CD4-positive, alpha-beta memory T cell (primary cell): ENCODE measurements at regions not wholly inside any gene's neighbourhood (a gene's known extent, or its start where the extent isn't known, plus 50 kb on each side); places are given as distances from the start of the nearest gene placed in this dataset.
A peak's percentile ranks its signal among the peaks of the same experiment; 100 is the strongest.
"Not testable (repeated sequence)": the region's sequence is repeated elsewhere in the genome, so short reads cannot be mapped to it uniquely, and the experiment has no call there.

Experiments used
- CTCF ChIA-PET: fragments of 350-600 bp; sonication (Branson Sonifier 250); formaldehyde crosslinking; loops from one replicate; lab custom pipeline; 2021; ENCODE audit warnings: inconsistent platforms; ENCODE audit not compliant: partially characterized antibody; lab: Charles Lee
- POLR2A ChIA-PET: fragments of 350-600 bp; sonication (Branson Sonifier 250); formaldehyde crosslinking; loops from one replicate; lab custom pipeline; 2021; ENCODE audit not compliant: partially characterized antibody; lab: Charles Lee
- DNase-seq, 5 donors: peaks; one replicate each; pipeline versions ENCODE4 v3.0.0 to v3.0.0-alpha.2; 2020 to 2022; ENCODE audit warnings: mixed read lengths in 1 of 5
- H3K27ac ChIP-seq: one replicate; pipeline ENCODE4 v1.7.0; 2013; ENCODE audit warnings: low read depth, low read length
- H3K27me3 ChIP-seq: 2 replicates; pipeline ENCODE4 v1.7.0; 2013; ENCODE audit warnings: mild to moderate bottlenecking, low read length, moderate library complexity; ENCODE audit not compliant: insufficient read depth
- H3K36me3 ChIP-seq: 2 replicates; pipeline ENCODE4 v1.7.0; 2013; ENCODE audit warnings: mild to moderate bottlenecking, low read length, moderate library complexity; ENCODE audit not compliant: insufficient read depth
- H3K4me1 ChIP-seq: 2 replicates; pipeline ENCODE4 v1.7.0; 2013; ENCODE audit warnings: mild to moderate bottlenecking, low read length, moderate library complexity; ENCODE audit not compliant: insufficient read depth
- H3K4me3 ChIP-seq, 2 donors: one replicate each; pipeline ENCODE4 v1.7.0; 2013; ENCODE audit warnings: low read length in 2 of 2, mild to moderate bottlenecking in 1 of 2
- H3K9me3 ChIP-seq, 2 donors: one replicate each; pipeline ENCODE4 v1.7.0; 2013; ENCODE audit warnings: low read length in 2 of 2, control low read depth in 1 of 2; ENCODE audit not compliant: control insufficient read depth in 1 of 2
- H3K27ac Mint-ChIP-seq, 7 donors: one replicate each; pipeline ENCODE4 v1.8.0; 2020 to 2021; ENCODE audit warnings: mixed read lengths in 7 of 7, mild to moderate bottlenecking in 6 of 7, inconsistent platforms in 3 of 7, moderate library complexity in 3 of 7
- H3K27me3 Mint-ChIP-seq, 2 donors: one replicate each; pipeline ENCODE4 v1.8.0; 2020 to 2021; ENCODE audit warnings: mixed read lengths in 2 of 2
- H3K36me3 Mint-ChIP-seq, 2 donors: one replicate each; pipeline ENCODE4 v1.8.0; 2020 to 2021; ENCODE audit warnings: mixed read lengths in 2 of 2, inconsistent platforms in 1 of 2, mild to moderate bottlenecking in 1 of 2
- H3K4me1 Mint-ChIP-seq, 4 donors: one replicate each; pipeline ENCODE4 v1.8.0; 2020 to 2021; ENCODE audit warnings: mixed read lengths in 4 of 4, mild to moderate bottlenecking in 1 of 4
- H3K4me3 Mint-ChIP-seq, 8 donors: one replicate each; pipeline ENCODE4 v1.8.0; 2020 to 2021; ENCODE audit warnings: mixed read lengths in 8 of 8, mild to moderate bottlenecking in 7 of 8, moderate library complexity in 6 of 8, inconsistent platforms in 3 of 8
- H3K9me3 Mint-ChIP-seq, 8 donors: one replicate each; pipeline ENCODE4 v1.8.0; 2020 to 2021; ENCODE audit warnings: mixed read lengths in 8 of 8, mild to moderate bottlenecking in 5 of 8, inconsistent platforms in 3 of 8, moderate library complexity in 1 of 8
- intact Hi-C: fragments of 100-400 bp; cut with micrococcal nuclease; formaldehyde crosslinking; loops from one replicate; pipeline ENCODE4 v1.15.1; 2023

GRCh38 chr4:132351606-132352005 lies 797.5 kb upstream of the PCDH10 start:
- H3K9me3 ChIP-seq, H3K4me3 ChIP-seq, POLR2A ChIA-PET, H3K27ac ChIP-seq, H3K36me3 ChIP-seq, H3K36me3 Mint-ChIP-seq, CTCF ChIA-PET, H3K4me3 Mint-ChIP-seq, H3K27me3 ChIP-seq, intact Hi-C loops, H3K4me1 ChIP-seq, H3K27ac Mint-ChIP-seq, DNase-seq, H3K4me1 Mint-ChIP-seq, H3K27me3 Mint-ChIP-seq: not testable (repeated sequence)
- H3K9me3 Mint-ChIP-seq: peaks cover 0 to 20% (median 6%) of the 10 kb centered on the region in 8 donors

- Mint-ChIP-seq H3K4me1 (no peaks in the 10 kb centered on the region), H3K4me3 (no peak overlapping the region), H3K9me3 (peaks cover 2 to 26% (median 10%) of the 10 kb centered on the region in 8 donors), H3K27ac (no peak overlapping the region), H3K27me3 (no peaks in the 10 kb centered on the region), H3K36me3 (no peaks in the 10 kb centered on the region)
- no peaks in the 10 kb centered on the region for H3K9me3 ChIP-seq
- H3K27ac ChIP-seq: no peak overlapping the region
- no peaks in the 10 kb centered on the region for H3K36me3 ChIP-seq
- ChIA-PET CTCF (no interaction called here), POLR2A (no interaction called here)
- intact Hi-C loops: no loop called here
- H3K27me3 ChIP-seq: no peaks in the 10 kb centered on the region
- H3K4me1 ChIP-seq: no peaks in the 10 kb centered on the region
- no peak for DNase-seq
- H3K4me3 ChIP-seq: no peak overlapping the region
These were observed 766.9 kb upstream of the PCDH10 start for GRCh38 chr4:132382243-132382642.

- intact Hi-C loops: no loop called here
- CTCF ChIA-PET: no interaction called here
- no peaks in the 10 kb centered on the region for H3K36me3 Mint-ChIP-seq
These were observed 765.4 kb upstream of the PCDH10 start for GRCh38 chr4:132383571-132384199.

GRCh38 chr4:132384709-132385108 lies 764.4 kb upstream of the PCDH10 start:
- Histone ChIP-seq H3K36me3 (no peaks in the 10 kb centered on the region), H3K9me3 (no peaks in the 10 kb centered on the region), H3K4me3 (no peak overlapping the region), H3K27ac (no peak overlapping the region), H3K4me1 (no peaks in the 10 kb centered on the region), H3K27me3 (no peaks in the 10 kb centered on the region)
- intact Hi-C loops: no loop called here
- H3K27me3 Mint-ChIP-seq: no peaks in the 10 kb centered on the region
- no peak overlapping the region for H3K4me3 Mint-ChIP-seq
- no peak overlapping the region for H3K27ac Mint-ChIP-seq
- POLR2A ChIA-PET: no interaction called here
- H3K9me3 Mint-ChIP-seq: peaks cover 0 to 23% (median 10%) of the 10 kb centered on the region in 8 donors
- no peak for DNase-seq
- H3K36me3 Mint-ChIP-seq: no peaks in the 10 kb centered on the region
- H3K4me1 Mint-ChIP-seq: no peaks in the 10 kb centered on the region
- CTCF ChIA-PET: no interaction called here

More at GRCh38 chr4:132383571-132384199, 765.4 kb upstream of the PCDH10 start:
- H3K27me3 Mint-ChIP-seq: no peaks in the 10 kb centered on the region
- POLR2A ChIA-PET: no interaction called here
- Histone ChIP-seq H3K9me3 (no peaks in the 10 kb centered on the region), H3K36me3 (no peaks in the 10 kb centered on the region), H3K27me3 (no peaks in the 10 kb centered on the region), H3K4me1 (no peaks in the 10 kb centered on the region), H3K4me3 (no peak overlapping the region), H3K27ac (no peak overlapping the region)
- no peaks in the 10 kb centered on the region for H3K4me1 Mint-ChIP-seq
- DNase-seq: no peak
- H3K27ac Mint-ChIP-seq: no peak overlapping the region
- no peak overlapping the region for H3K4me3 Mint-ChIP-seq
- H3K9me3 Mint-ChIP-seq: peaks cover 0 to 19% (median 10%) of the 10 kb centered on the region in 8 donors

GRCh38 chr4:132386130-132386529 lies 763.0 kb upstream of the PCDH10 start:
- CTCF ChIA-PET: no interaction called here
- no peak overlapping the region for H3K4me3 ChIP-seq
- intact Hi-C loops: no loop called here
- DNase-seq: no peak
- Mint-ChIP-seq H3K4me3 (no peak overlapping the region), H3K36me3 (no peaks in the 10 kb centered on the region), H3K27ac (peak overlapping the region in 1 of 7 donors; percentile 54), H3K9me3 (peaks cover 0 to 22% (median 9%) of the 10 kb centered on the region in 8 donors), H3K27me3 (no peaks in the 10 kb centered on the region), H3K4me1 (no peaks in the 10 kb centered on the region)
- no peaks in the 10 kb centered on the region for H3K27me3 ChIP-seq
- no peaks in the 10 kb centered on the region for H3K9me3 ChIP-seq
- no peak overlapping the region for H3K27ac ChIP-seq
- no peaks in the 10 kb centered on the region for H3K36me3 ChIP-seq
- POLR2A ChIA-PET: no interaction called here
- H3K4me1 ChIP-seq: no peaks in the 10 kb centered on the region

- no peaks in the 10 kb centered on the region for H3K36me3 Mint-ChIP-seq
- Histone ChIP-seq H3K36me3 (no peaks in the 10 kb centered on the region), H3K4me1 (no peaks in the 10 kb centered on the region), H3K4me3 (no peak overlapping the region), H3K9me3 (no peaks in the 10 kb centered on the region), H3K27me3 (no peaks in the 10 kb centered on the region), H3K27ac (no peak overlapping the region)
- H3K4me3 Mint-ChIP-seq: no peak overlapping the region
- H3K27me3 Mint-ChIP-seq: no peaks in the 10 kb centered on the region
- ChIA-PET POLR2A (no interaction called here), CTCF (no interaction called here)
- H3K9me3 Mint-ChIP-seq: peaks cover under 1 to 24% (median 10%) of the 10 kb centered on the region in 8 donors
- intact Hi-C loops: no loop called here
- no peak for DNase-seq
- H3K27ac Mint-ChIP-seq: no peak overlapping the region
- H3K4me1 Mint-ChIP-seq: no peaks in the 10 kb centered on the region
These were observed 762.0 kb upstream of the PCDH10 start for GRCh38 chr4:132387060-132387459.

GRCh38 chr4:132395561-132395960 lies 753.5 kb upstream of the PCDH10 start:
- intact Hi-C loops: no loop called here
- no peak overlapping the region for H3K27ac Mint-ChIP-seq
- no peak overlapping the region for H3K4me3 Mint-ChIP-seq
- no peaks in the 10 kb centered on the region for H3K27me3 Mint-ChIP-seq
- Histone ChIP-seq H3K36me3 (no peaks in the 10 kb centered on the region), H3K4me3 (no peak overlapping the region), H3K4me1 (no peaks in the 10 kb centered on the region), H3K9me3 (no peaks in the 10 kb centered on the region), H3K27me3 (no peaks in the 10 kb centered on the region), H3K27ac (no peak overlapping the region)
- no peaks in the 10 kb centered on the region for H3K4me1 Mint-ChIP-seq
- H3K36me3 Mint-ChIP-seq: no peaks in the 10 kb centered on the region
- DNase-seq: no peak
- H3K9me3 Mint-ChIP-seq: peaks cover 0 to 9% (median 5%) of the 10 kb centered on the region in 8 donors
- CTCF ChIA-PET: no interaction called here
- POLR2A ChIA-PET: no interaction called here
